DMS 273 (cell line): ENCODE measurements at regions not wholly inside any gene's neighbourhood (a gene's known extent, or its start where the extent isn't known, plus 50 kb on each side); places are given as distances from the start of the nearest gene placed in this dataset.

Source experiments
- DNase-seq: peaks from one replicate; lab custom pipeline; 2025; ENCODE audit not compliant: unreplicated experiment; lab: John Stamatoyannopoulos, UW

- no peak for DNase-seq
Observed at GRCh38 chr2:19846567-19846966, 55.2 kb downstream of the TTC32 start.

GRCh38 chr2:19846030-19846429 is 55.8 kb downstream of the TTC32 start:
- DNase-seq = peak; percentile 24

- DNase-seq = no peak
Observed at GRCh38 chr2:19845323-19845920, 56.4 kb downstream of the TTC32 start.

GRCh38 chr2:19844750-19845149 is 57.0 kb downstream of the TTC32 start:
- no peak for DNase-seq

- DNase-seq = no peak
Observed at GRCh38 chr2:19843992-19844515, 57.7 kb downstream of the TTC32 start.

GRCh38 chr2:19841918-19842693 is 59.7 kb downstream of the TTC32 start:
- no peak for DNase-seq

- DNase-seq = no peak
Observed at GRCh38 chr2:19839438-19839837, 62.3 kb downstream of the TTC32 start.

GRCh38 chr2:19838616-19839015 is 63.2 kb downstream of the TTC32 start:
- no peak for DNase-seq

- DNase-seq = no peak
Observed at GRCh38 chr2:19837235-19837766, 64.5 kb downstream of the TTC32 start.

GRCh38 chr2:19835781-19836281 is 66.0 kb downstream of the TTC32 start:
- DNase-seq = no peak

GRCh38 chr2:19833978-19834377 is 67.8 kb downstream of the TTC32 start:
- no peak for DNase-seq

GRCh38 chr2:19829672-19830071 is 72.1 kb downstream of the TTC32 start:
- DNase-seq = no peak

- DNase-seq = no peak
Observed at GRCh38 chr2:19826874-19827273, 74.9 kb downstream of the TTC32 start.

- no peak for DNase-seq
Observed at GRCh38 chr2:19823507-19823906, 78.3 kb downstream of the TTC32 start.

GRCh38 chr2:19819097-19820065 is 82.4 kb downstream of the TTC32 start:
- no peak for DNase-seq

GRCh38 chr2:19818543-19818942 is 83.2 kb downstream of the TTC32 start:
- no peak for DNase-seq

- no peak for DNase-seq
Observed at GRCh38 chr2:19818039-19818438, 83.7 kb downstream of the TTC32 start.

GRCh38 chr2:19815746-19816145 is 86.0 kb downstream of the TTC32 start:
- no peak for DNase-seq

GRCh38 chr2:19812166-19812565 is 89.6 kb downstream of the TTC32 start:
- no peak for DNase-seq

GRCh38 chr2:19811186-19811585 is 90.6 kb downstream of the TTC32 start:
- no peak for DNase-seq

- no peak for DNase-seq
Observed at GRCh38 chr2:19810637-19811036, 91.1 kb downstream of the TTC32 start.
